IPS-NIHi7 (cell line): ENCODE measurements at regions not wholly inside any gene's neighbourhood (a gene's known extent, or its start where the extent isn't known, plus 50 kb on each side); places are given as distances from the start of the nearest gene placed in this dataset.
"Not testable (repeated sequence)": the region's sequence is repeated elsewhere in the genome, so short reads cannot be mapped to it uniquely, and the experiment has no call there.

ENCODE experiments used
- DNase-seq: peaks from one replicate; pipeline ENCODE4 v3.0.0; 2012; ENCODE audit warnings: mixed read lengths; ENCODE audit errors: extremely low spot score

DNA sequence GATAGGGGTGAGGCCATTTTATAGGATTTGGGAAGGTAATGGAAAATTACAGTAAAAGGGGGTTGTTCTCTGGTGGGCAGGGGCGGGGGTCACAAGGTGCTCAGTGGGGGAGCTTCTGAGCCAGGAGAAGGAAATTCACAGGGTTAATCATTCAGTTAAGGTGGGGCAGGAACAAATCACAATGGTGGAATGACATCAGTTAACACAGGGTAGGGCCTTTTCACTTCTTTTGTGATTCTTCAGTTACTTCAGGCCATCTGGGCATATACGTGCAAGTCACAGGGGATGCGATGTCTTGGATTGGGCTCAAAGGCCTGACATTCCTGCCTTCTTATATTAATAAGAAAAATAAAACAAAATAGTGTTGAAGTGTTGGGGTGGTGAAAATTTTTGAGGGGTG, 181.1 kb upstream of the TRPC7 start:
- not testable (repeated sequence) for DNase-seq

DNA sequence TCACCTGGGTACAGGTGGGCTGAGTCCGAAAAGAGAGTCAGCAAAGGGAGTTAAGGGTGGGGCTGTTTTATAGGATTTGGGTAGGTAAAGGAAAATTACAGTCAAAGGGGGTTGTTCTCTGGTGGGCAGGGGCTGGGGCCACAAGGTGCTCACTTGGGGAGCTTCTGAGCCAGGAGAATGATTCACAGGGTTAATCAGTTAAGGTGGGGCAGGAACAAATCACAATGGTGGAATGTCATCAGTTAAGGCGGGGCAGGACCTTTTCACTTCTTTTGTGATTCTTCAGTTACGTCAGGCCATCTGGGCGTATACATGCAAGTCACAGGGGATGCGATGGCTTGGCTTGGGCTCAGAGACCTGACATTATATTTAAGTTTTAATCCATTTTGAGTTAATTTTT, 179.7 kb upstream of the TRPC7 start:
- not testable (repeated sequence) for DNase-seq

DNA sequence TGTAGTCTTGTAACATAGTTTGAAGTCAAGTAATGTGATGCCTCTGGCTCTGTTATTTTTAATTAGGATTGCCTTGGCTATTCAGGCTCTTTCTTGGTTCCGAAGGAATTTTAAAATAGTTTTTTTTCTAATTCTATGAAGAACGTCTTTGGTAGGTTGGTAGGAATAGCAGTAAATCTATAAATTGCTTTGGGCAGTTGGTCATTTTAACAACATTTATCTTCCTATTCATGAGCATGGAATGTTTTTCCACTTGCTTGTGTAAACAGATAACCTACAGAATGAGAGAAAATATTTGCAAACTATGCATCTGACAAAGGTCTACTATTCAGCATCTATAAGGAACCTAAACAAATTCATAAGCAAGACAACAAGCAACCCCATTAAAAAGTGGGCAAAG, 173.2 kb upstream of the TRPC7 start:
- DNase-seq, result no peak

DNA sequence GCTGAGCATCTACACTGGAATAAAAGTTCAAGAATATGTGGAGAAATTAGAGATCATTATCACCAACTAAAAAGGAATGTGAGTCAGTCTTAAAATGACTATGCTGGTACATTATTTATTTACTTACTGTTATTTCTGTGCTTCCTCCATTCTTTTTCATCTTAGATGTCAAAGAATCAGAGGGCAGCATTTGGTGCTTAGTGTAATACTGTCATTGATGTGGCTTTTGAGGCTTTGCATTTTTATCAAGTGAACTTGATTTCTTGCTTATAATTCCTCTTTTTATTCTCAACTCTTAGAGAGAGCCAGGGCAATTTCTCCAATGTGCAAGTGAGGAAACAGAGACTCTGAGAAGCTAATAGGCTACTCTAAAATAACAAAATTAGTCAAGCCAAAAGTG, 163.7 kb upstream of the TRPC7 start:
- no peak for DNase-seq

DNA sequence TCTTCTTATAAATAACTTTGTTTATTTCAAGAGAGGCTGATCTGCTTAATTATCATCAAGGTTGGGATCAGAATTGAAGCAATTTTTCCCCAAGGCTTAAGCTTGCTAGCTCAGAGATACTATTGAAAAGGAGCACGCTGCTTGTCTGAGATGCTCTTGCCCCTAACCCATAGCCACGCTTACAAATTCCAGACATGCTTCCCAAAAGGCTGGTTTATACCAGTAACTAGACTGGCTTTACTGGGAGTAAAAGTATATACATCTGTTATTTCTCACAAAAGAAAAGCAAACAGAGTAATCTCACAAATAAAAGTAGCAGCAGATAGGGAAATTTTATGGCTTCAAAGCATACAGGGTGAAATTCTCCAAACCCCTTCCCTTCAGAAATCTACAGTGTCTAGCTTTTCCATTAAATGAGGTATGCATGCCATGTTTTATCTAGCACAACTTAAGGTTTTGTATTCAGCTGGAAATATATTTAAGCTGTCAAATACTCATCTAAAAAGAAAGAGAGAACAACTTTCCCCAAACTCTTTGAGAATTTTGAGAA, 163.2 kb upstream of the TRPC7 start:
- DNase-seq, result no peak

DNA sequence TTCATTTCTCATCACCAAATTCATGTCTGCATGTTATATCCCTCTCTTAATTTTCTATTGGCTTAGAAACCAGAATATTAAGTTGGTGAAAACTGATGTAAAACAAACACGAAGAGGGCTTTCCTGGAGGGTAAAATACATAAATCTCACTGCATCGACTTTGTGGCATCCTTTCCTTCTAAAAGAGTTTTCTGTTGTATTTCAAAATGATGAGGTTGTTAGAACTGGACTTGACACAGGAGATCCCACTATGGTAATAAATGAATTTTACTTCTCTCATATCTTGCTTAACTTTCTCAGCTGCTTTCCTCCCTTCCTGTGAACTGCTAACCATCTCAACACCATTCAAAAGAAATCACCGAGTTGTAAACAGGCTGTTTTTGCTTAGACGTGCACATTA, 162.0 kb upstream of the TRPC7 start:
- no peak for DNase-seq

DNA sequence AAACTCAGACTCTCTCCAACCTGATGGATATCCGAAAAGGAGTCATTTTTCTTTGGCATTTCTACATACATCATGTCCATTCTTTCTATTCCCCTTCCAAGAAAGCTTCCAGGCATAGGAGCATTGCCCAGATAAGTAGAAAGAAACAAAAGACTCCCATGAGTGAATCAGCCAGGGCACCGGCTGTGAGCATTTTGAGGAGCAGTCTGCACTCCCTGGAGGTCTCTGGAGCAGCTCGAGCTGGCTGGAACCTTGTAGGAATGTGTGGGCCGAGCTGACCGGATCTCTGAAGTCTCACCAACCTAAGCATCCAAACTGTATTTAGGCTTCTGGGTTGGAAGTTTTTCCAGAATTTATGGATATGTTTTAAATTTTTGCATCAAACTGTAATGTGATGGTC, 161.4 kb upstream of the TRPC7 start:
- DNase-seq, result no peak

DNA sequence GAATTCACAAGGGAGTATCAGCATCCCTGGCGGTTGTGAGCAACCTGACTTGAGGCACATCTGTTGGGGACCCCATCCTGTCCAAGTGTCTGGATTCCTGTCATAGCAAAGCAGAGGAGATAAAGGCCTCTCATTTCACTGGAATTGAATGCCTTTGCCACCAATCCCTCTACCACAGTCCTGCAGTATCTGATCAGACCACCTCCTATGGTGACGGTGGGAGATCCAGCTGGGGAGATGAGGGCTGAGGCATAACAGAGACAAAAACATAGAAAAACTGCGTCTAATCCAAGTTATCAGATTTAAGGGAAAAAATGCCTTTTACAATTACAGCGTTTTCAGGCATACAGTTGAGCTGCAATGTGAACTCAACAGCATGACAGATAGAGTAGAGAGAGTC, 160.7 kb upstream of the TRPC7 start:
- no peak for DNase-seq

DNA sequence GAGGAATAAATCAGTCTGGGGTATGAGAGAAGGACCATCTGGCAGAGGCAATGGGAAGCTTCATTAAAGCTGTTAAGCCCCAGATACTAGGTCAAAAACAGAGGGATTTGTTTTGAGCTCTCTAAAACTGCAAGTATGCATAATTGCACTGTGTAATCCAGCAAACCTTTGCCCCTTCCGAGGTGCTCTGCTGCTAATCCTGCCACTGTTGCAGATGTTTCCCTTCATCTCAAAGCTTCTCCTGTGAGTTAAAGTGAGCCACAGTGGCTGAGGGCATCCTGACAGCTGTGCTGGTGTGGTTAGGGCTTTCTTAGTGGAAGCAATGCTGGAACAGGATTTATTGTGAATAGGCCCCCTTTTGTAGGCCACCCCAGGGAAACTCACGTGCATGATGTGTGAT, 160.3 kb upstream of the TRPC7 start:
- DNase-seq, result no peak

DNA sequence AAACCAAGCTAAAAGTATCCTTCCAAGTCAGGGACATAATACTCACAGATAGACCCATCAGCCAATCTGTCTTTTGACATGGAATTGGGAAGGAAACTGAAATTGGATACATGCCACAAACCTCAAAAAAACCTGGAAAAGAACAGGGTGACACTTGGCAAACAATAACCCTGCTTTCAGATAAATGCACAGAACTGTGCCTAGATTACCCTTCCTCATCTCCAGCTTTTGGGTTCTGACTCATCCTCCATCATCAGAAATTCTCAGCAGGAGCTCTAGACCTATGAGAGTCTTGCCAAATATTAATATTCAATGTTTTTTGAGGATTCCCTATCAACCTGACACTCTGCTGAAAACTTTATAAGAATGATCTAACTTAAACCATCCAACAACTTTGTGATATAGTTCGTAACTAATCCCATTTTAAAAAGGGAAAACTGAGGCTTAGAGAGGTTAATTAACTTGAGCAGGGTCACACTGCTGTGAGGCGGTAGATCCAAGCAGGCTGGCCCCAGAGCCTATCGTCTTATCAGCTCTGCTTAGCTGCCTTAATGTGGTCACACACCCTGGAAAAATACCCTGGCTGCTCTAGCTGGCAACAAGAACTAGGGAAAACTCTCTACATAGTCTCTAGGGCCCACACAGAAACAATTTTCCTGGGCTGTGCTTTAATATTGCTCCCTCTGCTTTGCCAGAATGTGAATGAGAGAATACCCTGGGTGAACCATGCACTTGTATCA, 157.0 kb upstream of the TRPC7 start:
- DNase-seq, result no peak

DNA sequence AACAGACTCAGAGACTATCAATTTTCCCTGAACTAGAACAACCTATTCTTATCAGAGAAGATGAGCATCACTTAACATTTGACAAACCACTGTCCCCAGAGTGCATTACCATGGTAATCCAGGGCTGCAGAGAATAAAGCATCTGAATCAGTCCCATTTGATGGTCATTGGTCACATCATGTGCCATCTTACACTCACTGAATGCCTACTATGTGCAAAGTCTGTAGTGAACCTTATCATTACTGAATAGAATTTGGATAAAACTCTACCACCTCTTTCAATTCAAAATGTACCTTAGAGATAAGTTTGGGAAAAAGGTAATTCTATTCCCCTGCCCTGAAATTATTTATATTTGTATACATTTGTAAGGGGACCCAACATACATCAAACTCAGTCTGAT, 156.4 kb upstream of the TRPC7 start:
- DNase-seq, result no peak

DNA sequence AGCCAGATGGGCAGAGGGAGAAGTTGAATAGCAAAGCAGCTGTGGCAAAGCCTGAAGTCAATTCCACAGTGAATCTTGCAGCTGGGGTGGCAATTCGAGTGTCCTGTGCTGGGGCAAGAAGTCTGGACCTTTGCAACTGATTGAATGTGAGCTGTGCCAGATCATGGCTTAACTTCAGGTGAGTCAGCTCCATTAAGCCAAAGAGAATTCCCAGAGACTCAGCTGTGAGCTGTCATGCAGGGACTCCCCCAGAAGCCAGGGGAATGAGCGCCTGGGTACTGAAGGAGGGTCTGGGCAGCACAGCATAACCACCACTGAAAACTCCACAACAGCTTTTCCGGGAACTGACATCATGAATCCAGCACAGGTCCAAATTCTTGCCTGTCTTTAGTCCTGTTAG, 153.5 kb upstream of the TRPC7 start:
- no peak for DNase-seq

DNA sequence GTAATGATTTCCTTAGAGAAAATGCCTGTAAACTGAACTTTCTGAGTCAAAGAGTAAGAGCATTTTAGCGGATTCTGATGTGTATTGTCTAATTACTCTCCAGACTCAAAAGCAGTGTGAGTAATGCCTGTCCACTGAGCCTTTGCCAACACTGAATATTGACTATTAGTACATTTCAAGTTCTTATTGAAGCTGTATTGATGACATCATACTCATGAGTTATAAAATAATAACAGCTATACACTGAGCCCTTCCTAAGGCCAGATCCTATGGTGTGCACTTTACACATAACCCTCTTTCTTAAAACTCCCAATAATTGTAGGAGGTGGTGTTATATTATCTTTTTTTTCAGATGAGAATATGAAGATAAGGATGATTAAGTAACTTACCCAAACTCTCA, 152.8 kb upstream of the TRPC7 start:
- no peak for DNase-seq

DNA sequence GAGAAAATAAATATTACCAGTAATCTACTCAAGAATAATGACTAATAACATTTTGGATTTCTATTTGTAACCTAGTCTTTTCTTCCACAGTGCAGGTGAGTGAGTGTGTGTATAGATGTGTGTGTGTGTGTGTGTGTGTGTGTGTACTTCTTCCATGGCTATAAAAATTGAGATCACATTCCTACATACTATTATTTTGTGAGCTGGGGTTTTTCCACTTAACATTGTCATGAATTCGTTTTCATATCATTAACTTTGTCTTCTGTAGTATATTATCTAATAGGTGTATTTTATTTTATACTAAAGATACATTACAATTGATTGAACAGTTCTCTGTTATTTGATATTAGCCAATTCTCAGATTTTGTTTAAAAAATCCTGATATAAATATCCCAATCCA, 152.4 kb upstream of the TRPC7 start:
- no peak for DNase-seq

DNA sequence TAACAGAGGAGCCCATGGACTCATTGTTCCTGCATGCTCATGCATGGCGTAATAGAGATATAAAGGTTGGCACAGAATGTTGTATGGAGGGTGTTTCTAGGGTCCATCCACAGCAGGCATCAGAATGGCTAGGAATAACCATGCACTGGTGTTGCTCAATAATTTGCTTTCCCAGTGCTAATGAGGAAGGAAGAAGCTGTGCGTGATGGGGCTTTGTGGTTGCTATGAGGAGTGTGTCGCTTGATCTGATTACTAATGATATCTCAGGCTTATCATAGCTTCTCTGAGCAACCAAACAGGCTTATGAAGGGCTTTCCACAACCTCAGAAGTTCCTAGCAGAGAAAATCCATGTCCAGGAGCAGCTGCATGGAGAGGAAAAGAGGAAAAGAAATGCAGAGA, 151.3 kb upstream of the TRPC7 start:
- no peak for DNase-seq

DNA sequence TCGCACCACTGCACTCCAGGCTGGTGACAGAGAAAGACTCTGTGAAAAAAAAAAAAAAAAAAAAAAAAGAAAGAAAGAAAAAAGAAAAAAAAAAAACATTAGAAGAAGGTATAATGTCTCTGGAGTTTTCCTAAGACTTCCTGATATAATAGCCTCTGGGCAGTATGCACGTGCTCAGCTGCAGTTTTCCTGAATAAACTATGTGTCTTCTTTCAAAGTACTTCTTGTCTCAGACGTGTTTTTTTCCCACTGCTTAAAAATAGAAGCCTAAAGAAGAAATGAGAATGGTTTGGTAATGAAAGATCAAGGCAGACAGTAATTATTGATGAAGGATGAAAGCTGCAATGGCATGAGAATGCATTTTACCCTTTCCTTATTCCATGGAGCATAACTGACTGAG, 148.1 kb upstream of the TRPC7 start:
- no peak for DNase-seq

DNA sequence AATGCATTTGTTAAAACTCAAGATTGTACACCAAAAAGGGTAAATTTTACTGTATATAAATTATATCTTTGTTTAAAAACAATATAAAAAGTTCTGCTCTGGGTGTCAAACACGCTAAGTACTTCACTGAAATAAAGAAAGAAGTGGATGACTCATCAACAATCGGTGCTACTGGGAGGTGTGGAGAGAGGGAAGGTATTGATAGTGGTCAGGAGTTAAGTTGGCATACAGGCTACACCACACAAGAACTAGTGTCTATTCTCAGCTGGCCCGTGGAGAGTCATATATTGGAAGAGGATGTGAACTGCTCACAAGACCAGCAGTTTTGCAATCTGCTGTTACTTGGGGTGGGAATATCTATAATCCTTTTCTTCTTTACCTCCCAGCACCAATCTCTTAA, 145.7 kb upstream of the TRPC7 start:
- DNase-seq, result no peak

DNA sequence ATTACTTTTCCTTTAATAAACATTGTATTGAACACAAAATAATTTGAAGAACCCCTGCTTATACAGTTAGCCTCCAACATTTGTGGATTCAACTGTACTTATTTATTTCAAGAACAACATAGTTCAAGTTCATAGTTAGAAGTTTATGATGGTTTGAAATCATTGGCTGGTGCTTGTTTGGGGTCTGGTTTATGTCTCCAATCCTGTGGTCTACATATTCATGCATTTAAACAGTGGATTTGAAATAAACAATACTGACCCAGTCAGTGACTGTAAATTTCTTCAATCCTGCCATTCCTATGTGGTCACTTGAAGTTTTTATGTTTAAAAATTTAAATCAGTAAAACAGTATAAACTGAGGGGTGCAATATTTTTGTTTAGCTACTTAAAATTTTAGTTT, 145.1 kb upstream of the TRPC7 start:
- DNase-seq, result no peak

DNA sequence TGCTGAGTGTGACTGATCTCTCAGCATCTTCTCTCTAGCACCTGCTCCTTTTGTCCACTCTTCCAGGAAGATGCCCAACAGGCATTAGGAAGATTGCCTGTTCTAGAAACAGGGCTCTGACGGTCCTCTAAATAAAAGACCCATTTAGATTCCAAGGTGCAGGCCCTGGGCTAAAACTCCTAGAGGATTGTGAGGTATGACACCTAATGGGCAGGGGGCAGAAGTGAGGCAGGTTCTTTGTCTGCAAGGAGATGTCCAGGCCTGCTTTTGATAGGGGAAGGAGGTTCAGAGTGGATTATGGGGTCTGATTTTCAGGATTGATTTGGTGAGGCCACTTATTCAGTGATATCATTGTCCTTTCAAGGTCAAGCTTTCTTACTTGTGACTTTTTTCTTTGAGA, 140.8 kb upstream of the TRPC7 start:
- DNase-seq, result peak; percentile 44

DNA sequence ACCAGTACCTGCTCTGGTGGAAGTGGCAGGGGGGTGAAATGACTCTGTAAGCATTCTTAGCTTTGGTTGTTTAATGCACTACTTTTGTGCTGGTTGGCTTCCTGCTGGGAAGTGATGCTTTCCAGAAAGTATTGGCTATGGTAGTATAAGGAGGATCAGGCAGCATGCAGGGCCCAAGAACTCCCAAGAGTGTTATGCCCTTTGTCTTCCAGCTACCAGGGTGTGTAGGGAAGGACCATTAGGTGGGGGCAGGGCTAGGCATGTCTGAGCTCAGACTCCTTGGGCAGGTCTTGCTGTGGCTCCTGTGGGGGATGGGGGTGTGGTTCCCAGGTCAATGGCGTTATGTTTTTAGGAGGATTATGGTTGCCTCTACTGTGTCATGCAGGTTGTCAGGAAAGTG, 135.8 kb upstream of the TRPC7 start:
- no peak for DNase-seq

DNA sequence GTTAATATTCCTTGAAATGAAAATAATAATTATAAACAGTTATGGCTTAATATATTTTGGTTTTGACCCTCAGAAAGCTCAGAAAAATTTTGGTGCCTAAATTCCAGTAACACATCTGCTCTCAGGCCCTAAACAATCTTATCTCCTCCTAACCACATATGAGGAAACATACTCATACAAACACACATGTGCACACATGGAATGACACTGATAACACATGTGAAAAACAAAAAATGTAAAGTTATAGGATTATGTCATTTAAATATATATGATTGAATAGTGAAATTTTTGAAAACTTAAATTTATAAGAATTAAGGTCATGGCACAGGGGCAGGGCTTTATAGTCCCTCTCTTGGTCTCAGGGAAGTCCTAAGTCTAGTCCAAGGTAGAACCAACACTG, 127.2 kb upstream of the TRPC7 start:
- no peak for DNase-seq

DNA sequence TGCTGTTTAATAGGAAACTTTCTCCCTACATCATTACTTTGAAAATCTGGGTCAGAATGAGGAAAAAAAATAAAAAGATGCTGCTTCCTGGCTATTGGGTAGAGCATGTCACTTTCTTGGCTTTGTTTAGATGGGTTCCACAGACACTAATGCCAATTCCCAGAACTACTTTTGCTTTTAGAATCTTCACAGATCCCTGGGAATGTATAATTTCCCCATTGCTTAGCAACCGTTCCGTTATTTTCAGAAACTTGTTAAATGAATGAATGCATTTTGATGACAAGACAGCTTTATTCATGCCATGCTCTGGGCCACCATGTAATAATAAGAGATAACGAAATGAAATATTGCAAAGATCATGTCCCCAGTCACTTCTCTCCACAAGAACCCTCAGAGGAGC, 126.5 kb upstream of the TRPC7 start:
- no peak for DNase-seq

DNA sequence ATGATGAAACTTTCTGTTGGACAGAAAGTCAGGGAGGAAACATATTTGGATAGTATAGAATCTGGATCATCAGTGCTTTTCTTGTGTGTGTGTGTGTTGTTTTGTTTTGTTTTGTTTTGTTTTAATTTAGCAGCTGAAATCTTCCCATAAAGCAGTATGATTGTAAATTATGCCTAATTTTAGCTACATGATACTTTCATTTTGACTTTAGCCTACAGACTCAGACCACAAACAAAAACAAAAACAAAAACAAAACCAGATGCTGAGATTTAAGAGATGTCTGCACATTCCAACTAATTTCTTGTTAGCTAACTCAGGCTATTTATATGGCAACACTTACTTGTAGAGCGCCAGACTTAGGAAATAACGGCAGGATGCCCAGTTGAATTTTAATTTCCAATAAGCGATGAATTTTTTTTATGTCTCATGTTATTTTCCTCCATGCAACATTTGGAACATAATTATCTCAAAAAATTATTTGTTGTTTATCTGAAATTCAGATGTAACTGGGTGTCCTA, 119.5 kb upstream of the TRPC7 start:
- DNase-seq, result no peak

DNA sequence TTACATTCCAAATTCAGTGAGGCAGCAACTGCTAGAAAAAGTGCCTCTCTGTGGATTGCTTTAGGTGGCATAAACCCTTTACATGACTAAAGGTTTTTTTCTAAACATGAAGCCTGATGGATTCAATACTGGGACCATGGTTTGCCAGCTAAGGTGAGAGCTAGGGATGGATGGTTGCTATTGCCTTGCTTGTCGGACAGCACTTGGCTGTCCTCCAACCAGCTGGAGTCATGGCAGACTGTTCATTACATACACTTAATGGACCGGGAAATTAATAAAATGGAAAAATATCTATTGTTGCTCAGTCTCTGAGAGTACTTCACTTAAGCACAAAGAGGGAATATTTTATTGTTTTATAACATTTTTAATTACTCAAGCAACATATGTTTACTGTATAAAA, 116.9 kb upstream of the TRPC7 start:
- no peak for DNase-seq
